ENCODE measurements at regions not wholly inside any gene's neighbourhood (a gene's known extent, or its start where the extent isn't known, plus 50 kb on each side); places are given as distances from the start of the nearest gene placed in this dataset.
A peak's percentile ranks its signal among the peaks of the same experiment; 100 is the strongest.

- no peak for DNase-seq (ENCODE audit: low spot score)
These were observed 52.9 kb upstream of the SLC28A3 start for GRCh38 chr9:84393266-84393950.

- DNase-seq (ENCODE audit: low spot score) = no peak
These were observed 53.5 kb upstream of the SLC28A3 start for GRCh38 chr9:84394036-84394435.

- peak; percentile 61 for DNase-seq (ENCODE audit: low spot score)
These were observed 56.7 kb upstream of the SLC28A3 start for GRCh38 chr9:84397151-84397728.

GRCh38 chr9:84397822-84398221 is 57.3 kb upstream of the SLC28A3 start:
- DNase-seq (ENCODE audit: low spot score) = peak; percentile 29

- no peak for DNase-seq (ENCODE audit: low spot score)
These were observed 62.0 kb upstream of the SLC28A3 start for GRCh38 chr9:84402517-84402916.

GRCh38 chr9:84403288-84403687 is 62.7 kb upstream of the SLC28A3 start:
- DNase-seq (ENCODE audit: low spot score) = no peak

- peak; percentile 25 for DNase-seq (ENCODE audit: low spot score)
These were observed 63.6 kb upstream of the SLC28A3 start for GRCh38 chr9:84404095-84404686.

GRCh38 chr9:84405667-84406066 is 65.1 kb upstream of the SLC28A3 start:
- no peak for DNase-seq (ENCODE audit: low spot score)

- DNase-seq (ENCODE audit: low spot score) = no peak
These were observed 67.9 kb upstream of the SLC28A3 start for GRCh38 chr9:84408416-84408815.

GRCh38 chr9:84411683-84412267 is 71.2 kb upstream of the SLC28A3 start:
- DNase-seq (ENCODE audit: low spot score) = no peak

- no peak for DNase-seq (ENCODE audit: low spot score)
These were observed 72.1 kb upstream of the SLC28A3 start for GRCh38 chr9:84412654-84413053.

- no peak for DNase-seq (ENCODE audit: low spot score)
These were observed 72.7 kb upstream of the SLC28A3 start for GRCh38 chr9:84413301-84413700.

GRCh38 chr9:84419031-84419602 is 78.6 kb upstream of the SLC28A3 start:
- no peak for DNase-seq (ENCODE audit: low spot score)

GRCh38 chr9:84424931-84425330 is 84.4 kb upstream of the SLC28A3 start:
- no peak for DNase-seq (ENCODE audit: low spot score)

- DNase-seq (ENCODE audit: low spot score) = no peak
These were observed 92.2 kb upstream of the SLC28A3 start for GRCh38 chr9:84432746-84433145.

GRCh38 chr9:84435902-84436301 is 95.3 kb upstream of the SLC28A3 start:
- DNase-seq (ENCODE audit: low spot score) = no peak

GRCh38 chr9:84436386-84437109 is 96.0 kb upstream of the SLC28A3 start:
- no peak for DNase-seq (ENCODE audit: low spot score)

- no peak for DNase-seq (ENCODE audit: low spot score)
These were observed 97.8 kb upstream of the SLC28A3 start for GRCh38 chr9:84438391-84438790.

- no peak for DNase-seq (ENCODE audit: low spot score)
These were observed 98.7 kb upstream of the SLC28A3 start for GRCh38 chr9:84439250-84439649.

GRCh38 chr9:84442712-84443111 is 102.2 kb upstream of the SLC28A3 start:
- no peak for DNase-seq (ENCODE audit: low spot score)

- DNase-seq (ENCODE audit: low spot score) = no peak
These were observed 105.2 kb upstream of the SLC28A3 start for GRCh38 chr9:84445737-84446136.

- DNase-seq (ENCODE audit: low spot score) = no peak
These were observed 106.7 kb upstream of the SLC28A3 start for GRCh38 chr9:84447305-84447704.
